T-cell (primary cell): ENCODE measurements at regions not wholly inside any gene's neighbourhood (a gene's known extent, or its start where the extent isn't known, plus 50 kb on each side); places are given as distances from the start of the nearest gene placed in this dataset.

ENCODE experiments used
- ATAC-seq, 4 experiments: fragments of 200-7000 bp in 3 of 4; fragments of 150-1000 bp in 1 of 4; cut with Tn5 transposase; replicated peaks in 1 of 4; 1 replicate in 3 of 4; 2 replicates in 1 of 4; pipeline ENCODE4 v1.10.0; 2021; ENCODE audit warnings: moderate library complexity in 3 of 4, mild to moderate bottlenecking in 2 of 4, moderate number of reproducible peaks in 1 of 4
- CTCF ChIA-PET, 2 donors: fragments of 300-600 bp; sonication (Branson Sonifier 250); formaldehyde crosslinking; loops; one replicate each; lab custom pipeline; 2022; ENCODE audit warnings: antibody characterized with exemption in 2 of 2; lab: Charles Lee
- POLR2A ChIA-PET, 2 donors: fragments of 300-600 bp; sonication (Branson Sonifier 250); formaldehyde crosslinking; loops; one replicate each; lab custom pipeline; 2022; ENCODE audit warnings: antibody characterized with exemption in 2 of 2; lab: Charles Lee
- DNase-seq, 35 experiments: peaks; one replicate each; pipeline versions ENCODE4 v3.0.0 to v3.0.0-alpha.2; 2013 to 2023
- H3K27ac ChIP-seq: one replicate; pipeline ENCODE4 v1.5.1; 2013; ENCODE audit warnings: low read length
- H3K27me3 ChIP-seq, 2 experiments: replicated peaks in 1 of 2; 1 replicate in 1 of 2; 2 replicates in 1 of 2; pipeline versions ENCODE4 v1.6.1 to v1.7.0; 2013; ENCODE audit warnings: low read length in 1 of 2, mixed read lengths in 1 of 2; ENCODE audit not compliant: control insufficient read depth in 2 of 2, insufficient read depth in 2 of 2; ENCODE audit errors: extremely low read depth in 1 of 2
- H3K36me3 ChIP-seq, 2 donors: 1 replicate in 1 of 2; 2 replicates in 1 of 2; pipeline versions ENCODE4 v1.6.1 to v1.7.0; 2013; ENCODE audit warnings: low read length in 1 of 2; ENCODE audit not compliant: control insufficient read depth in 2 of 2, insufficient read depth in 1 of 2; ENCODE audit errors: extremely low read depth in 1 of 2
- H3K4me1 ChIP-seq, 2 experiments: 1 replicate in 1 of 2; 2 replicates in 1 of 2; pipeline versions ENCODE4 v1.6.1 to v1.7.0; 2013; ENCODE audit warnings: low read length in 2 of 2, mixed read lengths in 1 of 2; ENCODE audit not compliant: insufficient read depth in 2 of 2, control insufficient read depth in 1 of 2; ENCODE audit errors: extremely low read depth in 1 of 2
- H3K4me3 ChIP-seq, 2 donors: 1 replicate in 1 of 2; 2 replicates in 1 of 2; pipeline versions ENCODE4 v1.5.1 to v1.7.0; 2013; ENCODE audit warnings: mild to moderate bottlenecking in 2 of 2, low read length in 1 of 2, moderate library complexity in 1 of 2; ENCODE audit not compliant: control insufficient read depth in 1 of 2; ENCODE audit errors: extremely low read depth in 1 of 2
- H3K9me3 ChIP-seq: 2 replicates; pipeline ENCODE4 v1.7.0; 2013
- H3K27ac Mint-ChIP-seq, 2 donors: one replicate each; pipeline ENCODE4 v1.8.0; 2020 to 2021; ENCODE audit warnings: mild to moderate bottlenecking in 2 of 2, mixed read lengths in 2 of 2
- H3K27me3 Mint-ChIP-seq, 2 donors: one replicate each; pipeline ENCODE4 v1.8.0; 2021 to 2022; ENCODE audit warnings: mixed read lengths in 2 of 2
- H3K36me3 Mint-ChIP-seq: one replicate; pipeline ENCODE4 v1.8.0; 2021; ENCODE audit warnings: mixed read lengths
- H3K4me1 Mint-ChIP-seq, 3 donors: one replicate each; pipeline ENCODE4 v1.8.0; 2020 to 2022; ENCODE audit warnings: mixed read lengths in 3 of 3, mild to moderate bottlenecking in 1 of 3
- H3K4me3 Mint-ChIP-seq, 3 donors: one replicate each; pipeline ENCODE4 v1.8.0; 2020 to 2022; ENCODE audit warnings: mild to moderate bottlenecking in 3 of 3, mixed read lengths in 3 of 3, moderate library complexity in 3 of 3
- H3K9me3 Mint-ChIP-seq, 3 donors: one replicate each; pipeline ENCODE4 v1.8.0; 2020 to 2022; ENCODE audit warnings: mixed read lengths in 3 of 3
- WGBS: methylation state at CpG from one replicate; pipeline ENCODE4 v1.1.5; 2013; ENCODE audit warnings: missing lambda C conversion rate; ENCODE audit not compliant: insufficient coverage; 5-methylcytosine and 5-hydroxymethylcytosine counted together

DNA sequence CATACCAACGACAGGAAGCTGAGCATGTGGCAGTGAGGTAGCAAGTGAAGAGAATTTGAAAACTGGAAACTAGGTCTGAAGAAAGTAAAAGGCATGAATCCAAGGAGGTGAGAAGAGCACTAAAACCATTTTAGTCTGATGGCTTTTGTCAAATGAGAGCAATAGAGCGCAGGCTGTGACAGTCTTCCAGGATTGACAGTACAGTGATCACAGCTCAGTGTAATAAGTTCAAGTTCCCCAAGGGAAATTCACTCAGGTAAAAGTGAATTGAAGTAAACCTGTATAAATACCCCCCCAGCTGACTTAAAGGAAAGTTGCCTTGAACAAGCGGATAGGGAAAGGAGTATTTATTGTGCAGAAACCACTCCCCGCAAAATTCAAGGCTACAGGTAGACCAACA is 224.2 kb upstream of the CRBN start:
- Histone ChIP-seq H3K27ac (no peak overlapping the region), H3K4me3 (no peak overlapping the region), H3K9me3 (peaks cover 4% of the 10 kb centered on the region), H3K27me3 (peaks cover 0 to 14% of the 10 kb centered on the region in 2 experiments), H3K4me1 (no peaks in the 10 kb centered on the region), H3K36me3 (no peaks in the 10 kb centered on the region)
- DNase-seq (no peak), ATAC-seq (no peak)
- H3K9me3 Mint-ChIP-seq: peaks cover 6 to 27% (median 16%) of the 10 kb centered on the region in 3 donors
- no peak overlapping the region for H3K4me3 Mint-ChIP-seq
- no peaks in the 10 kb centered on the region for H3K36me3 Mint-ChIP-seq
- POLR2A ChIA-PET: no interaction called here
- CTCF ChIA-PET: no interaction called here
- peaks cover 6 to 20% of the 10 kb centered on the region in 2 donors for H3K27me3 Mint-ChIP-seq
- H3K4me1 Mint-ChIP-seq: no peaks in the 10 kb centered on the region
- 60% methylated on average over 2 of the region's 4 CpGs for WGBS
- no peak overlapping the region for H3K27ac Mint-ChIP-seq

DNA sequence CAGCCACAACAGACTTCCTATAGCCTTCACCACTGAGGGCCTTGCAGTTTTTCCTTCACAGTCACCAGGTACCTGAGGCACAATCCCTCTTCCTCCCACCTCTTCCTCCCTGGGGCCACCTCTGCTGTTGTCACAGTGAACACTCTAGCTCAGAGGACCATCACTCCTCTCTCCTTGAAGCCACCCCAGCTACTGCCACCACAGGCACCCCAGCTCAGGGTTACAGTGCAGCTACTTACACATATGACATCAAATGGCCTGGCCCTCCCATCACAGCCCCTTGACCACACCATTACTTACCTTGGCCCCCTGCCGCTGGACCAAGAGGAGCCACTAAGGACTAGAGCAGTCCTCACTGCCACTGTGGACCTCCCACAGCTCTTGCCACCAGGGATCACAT is 213.5 kb upstream of the CRBN start:
- Mint-ChIP-seq H3K9me3 (peaks cover 0 to under 1% (median 0%) of the 10 kb centered on the region in 3 donors), H3K36me3 (no peaks in the 10 kb centered on the region), H3K27ac (no peak overlapping the region), H3K4me3 (no peak overlapping the region), H3K4me1 (no peaks in the 10 kb centered on the region), H3K27me3 (no peaks in the 10 kb centered on the region)
- H3K4me3 ChIP-seq: no peak overlapping the region
- ChIA-PET POLR2A (no interaction called here), CTCF (no interaction called here)
- no peaks in the 10 kb centered on the region for H3K27me3 ChIP-seq
- 86% methylated on average over 1 of the region's 1 CpG for WGBS
- no peaks in the 10 kb centered on the region for H3K4me1 ChIP-seq
- H3K36me3 ChIP-seq: no peaks in the 10 kb centered on the region
- no peak for ATAC-seq
- no peak overlapping the region for H3K27ac ChIP-seq
- no peaks in the 10 kb centered on the region for H3K9me3 ChIP-seq
- DNase-seq: no peak

- CTCF ChIA-PET: no interaction called here
- POLR2A ChIA-PET: no interaction called here
- DNase-seq: no peak
These were observed 204.0 kb upstream of the CRBN start for GRCh38 chr3:3383461-3383860.

GRCh38 chr3:3372210-3372777 is 192.8 kb upstream of the CRBN start:
- H3K4me1 ChIP-seq: no peaks in the 10 kb centered on the region
- WGBS: no CpG with 5 or more reads among the region's 5 CpGs
- H3K4me3 ChIP-seq: no peak overlapping the region
- no peaks in the 10 kb centered on the region for H3K4me1 Mint-ChIP-seq
- peaks cover 0 to 6% of the 10 kb centered on the region in 2 donors for H3K27me3 Mint-ChIP-seq
- POLR2A ChIA-PET: no interaction called here
- ATAC-seq (no peak), DNase-seq (no peak)
- H3K36me3 Mint-ChIP-seq: no peaks in the 10 kb centered on the region
- H3K27ac ChIP-seq: no peak overlapping the region
- H3K9me3 Mint-ChIP-seq: peaks cover 7 to 20% (median 14%) of the 10 kb centered on the region in 3 donors
- CTCF ChIA-PET: no interaction called here
- no peak overlapping the region for H3K27ac Mint-ChIP-seq
- H3K9me3 ChIP-seq: no peaks in the 10 kb centered on the region
- H3K4me3 Mint-ChIP-seq: no peak overlapping the region
- H3K36me3 ChIP-seq: no peaks in the 10 kb centered on the region
- no peaks in the 10 kb centered on the region for H3K27me3 ChIP-seq

More at GRCh38 chr3:3383461-3383860, 204.0 kb upstream of the CRBN start:
- no peak overlapping the region for H3K4me3 Mint-ChIP-seq
- H3K27ac ChIP-seq: no peak overlapping the region
- whole genome bisulfite sequencing: no CpG with 5 or more reads among the region's 4 CpGs
- ATAC-seq: no peak
- no peaks in the 10 kb centered on the region for H3K4me1 ChIP-seq
- H3K9me3 Mint-ChIP-seq: peaks cover 0 to 4% (median 0%) of the 10 kb centered on the region in 3 donors
- H3K36me3 Mint-ChIP-seq: no peaks in the 10 kb centered on the region
- no peak overlapping the region for H3K4me3 ChIP-seq
- no peaks in the 10 kb centered on the region for H3K27me3 ChIP-seq
- H3K36me3 ChIP-seq: no peaks in the 10 kb centered on the region
- H3K9me3 ChIP-seq: no peaks in the 10 kb centered on the region
- H3K27ac Mint-ChIP-seq: no peak overlapping the region
- no peaks in the 10 kb centered on the region for H3K27me3 Mint-ChIP-seq
- H3K4me1 Mint-ChIP-seq: no peaks in the 10 kb centered on the region

DNA sequence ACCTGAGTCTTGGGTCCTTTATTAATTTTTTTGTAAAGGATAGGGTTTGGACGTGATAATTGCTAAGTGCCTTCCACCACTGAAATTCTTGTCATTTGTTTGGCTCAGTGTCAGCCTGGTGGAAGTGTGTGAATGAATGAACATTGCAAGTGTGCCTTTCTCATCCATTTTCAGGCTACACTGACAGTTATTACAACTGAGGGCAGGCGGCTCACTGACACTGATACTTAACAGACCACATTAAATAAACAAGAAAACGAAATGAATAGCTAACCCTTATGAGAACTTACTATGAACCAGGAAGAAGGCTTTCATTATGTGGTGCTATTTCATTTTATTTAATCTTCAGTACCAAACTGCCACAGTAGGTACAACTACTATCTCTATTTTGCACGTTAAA is 188.8 kb upstream of the CRBN start:
- DNase-seq (no peak), ATAC-seq (no peak)
- Mint-ChIP-seq H3K4me1 (no peaks in the 10 kb centered on the region), H3K9me3 (no peaks in the 10 kb centered on the region), H3K27me3 (no peaks in the 10 kb centered on the region), H3K4me3 (no peak overlapping the region), H3K36me3 (no peaks in the 10 kb centered on the region), H3K27ac (no peak overlapping the region)
- ChIA-PET POLR2A (no interaction called here), CTCF (no interaction called here)
- Histone ChIP-seq H3K36me3 (no peaks in the 10 kb centered on the region), H3K4me1 (no peaks in the 10 kb centered on the region), H3K27ac (no peak overlapping the region), H3K9me3 (no peaks in the 10 kb centered on the region), H3K4me3 (no peak overlapping the region), H3K27me3 (no peaks in the 10 kb centered on the region)
- WGBS: no CpG with 5 or more reads among the region's 4 CpGs

DNA sequence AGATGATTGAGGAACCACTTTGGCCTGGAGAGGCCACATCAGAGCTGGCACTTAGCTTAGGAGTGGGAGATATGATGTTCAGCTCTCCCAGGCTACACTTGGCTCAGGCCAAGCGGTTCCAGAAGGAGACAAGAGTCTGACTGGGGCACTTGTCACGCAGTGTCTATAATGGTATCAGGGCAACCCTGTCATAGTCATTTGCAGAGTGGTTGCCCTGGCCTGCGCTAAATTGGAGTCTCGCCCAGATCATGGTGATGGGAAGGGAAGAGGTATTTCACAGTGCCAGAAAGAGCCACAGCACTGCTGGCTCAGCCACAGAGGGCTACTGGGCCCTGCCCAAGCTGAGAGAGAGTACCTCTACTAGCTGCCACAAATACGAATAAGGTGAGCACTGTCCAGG is 186.9 kb upstream of the CRBN start:
- CTCF ChIA-PET: no interaction called here
- H3K36me3 Mint-ChIP-seq: no peaks in the 10 kb centered on the region
- ATAC-seq: no peak
- H3K27me3 Mint-ChIP-seq: no peaks in the 10 kb centered on the region
- H3K9me3 ChIP-seq: no peaks in the 10 kb centered on the region
- H3K27ac ChIP-seq: no peak overlapping the region
- H3K4me1 Mint-ChIP-seq: no peaks in the 10 kb centered on the region
- DNase-seq: no peak
- no peak overlapping the region for H3K4me3 ChIP-seq
- H3K9me3 Mint-ChIP-seq: no peaks in the 10 kb centered on the region
- no peak overlapping the region for H3K4me3 Mint-ChIP-seq
- no peaks in the 10 kb centered on the region for H3K36me3 ChIP-seq
- POLR2A ChIA-PET: no interaction called here
- H3K4me1 ChIP-seq: no peaks in the 10 kb centered on the region
- no peak overlapping the region for H3K27ac Mint-ChIP-seq
- 78% methylated on average over 4 of the region's 5 CpGs for WGBS
- H3K27me3 ChIP-seq: no peaks in the 10 kb centered on the region

DNA sequence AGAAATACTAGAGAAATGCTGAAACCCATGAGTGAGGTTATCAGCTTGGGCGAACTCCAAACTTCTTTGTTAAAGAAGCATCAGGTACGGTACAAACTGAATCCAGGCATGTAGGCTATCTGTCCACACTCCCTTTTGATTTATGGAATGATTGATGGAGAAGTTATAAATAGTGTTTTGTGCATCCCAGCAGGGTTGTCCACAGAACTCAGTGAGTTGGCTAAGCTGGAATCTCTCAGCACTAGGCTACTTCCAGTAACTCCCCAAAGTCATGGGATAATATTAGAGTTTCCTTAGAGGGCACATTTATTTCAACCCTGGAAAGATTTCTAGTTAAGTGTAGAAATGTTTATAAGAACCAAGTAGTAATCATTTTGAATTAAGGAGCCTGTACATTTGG is 186.2 kb upstream of the CRBN start:
- H3K9me3 ChIP-seq: no peaks in the 10 kb centered on the region
- no peaks in the 10 kb centered on the region for H3K36me3 ChIP-seq
- ChIA-PET POLR2A (no interaction called here), CTCF (no interaction called here)
- no peak overlapping the region for H3K4me3 Mint-ChIP-seq
- H3K4me3 ChIP-seq: no peak overlapping the region
- H3K27ac ChIP-seq: no peak overlapping the region
- WGBS: no CpG with 5 or more reads among the region's 2 CpGs
- no peaks in the 10 kb centered on the region for H3K4me1 ChIP-seq
- H3K27ac Mint-ChIP-seq: no peak overlapping the region
- H3K27me3 Mint-ChIP-seq: no peaks in the 10 kb centered on the region
- no peaks in the 10 kb centered on the region for H3K36me3 Mint-ChIP-seq
- DNase-seq (no peak), ATAC-seq (no peak)
- no peaks in the 10 kb centered on the region for H3K4me1 Mint-ChIP-seq
- no peaks in the 10 kb centered on the region for H3K27me3 ChIP-seq
- H3K9me3 Mint-ChIP-seq: no peaks in the 10 kb centered on the region
